ENCODE measurements at regions not wholly inside any gene's neighbourhood (a gene's known extent, or its start where the extent isn't known, plus 50 kb on each side); places are given as distances from the start of the nearest gene placed in this dataset.

DNA sequence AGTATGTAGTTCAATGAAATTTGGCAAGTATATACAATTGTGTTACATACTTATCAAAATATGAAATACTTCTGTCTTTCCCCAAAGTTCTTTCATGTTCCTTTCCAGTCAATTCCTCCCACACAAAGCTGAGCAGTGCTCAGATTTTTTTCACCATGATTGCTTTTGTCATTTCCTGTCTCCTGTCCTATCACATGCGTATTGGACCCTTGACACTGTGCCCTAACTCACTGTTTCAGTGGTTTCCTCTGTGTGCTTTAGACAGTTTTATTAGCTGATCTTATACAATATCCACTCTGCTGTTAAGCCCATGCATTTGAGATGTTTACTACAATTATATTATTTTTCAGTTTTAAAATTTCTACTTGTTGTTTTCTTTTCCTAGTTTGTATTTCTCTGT, 463.6 kb upstream of the MEF2C start:
- TF ChIP-seq, protein P1, sequence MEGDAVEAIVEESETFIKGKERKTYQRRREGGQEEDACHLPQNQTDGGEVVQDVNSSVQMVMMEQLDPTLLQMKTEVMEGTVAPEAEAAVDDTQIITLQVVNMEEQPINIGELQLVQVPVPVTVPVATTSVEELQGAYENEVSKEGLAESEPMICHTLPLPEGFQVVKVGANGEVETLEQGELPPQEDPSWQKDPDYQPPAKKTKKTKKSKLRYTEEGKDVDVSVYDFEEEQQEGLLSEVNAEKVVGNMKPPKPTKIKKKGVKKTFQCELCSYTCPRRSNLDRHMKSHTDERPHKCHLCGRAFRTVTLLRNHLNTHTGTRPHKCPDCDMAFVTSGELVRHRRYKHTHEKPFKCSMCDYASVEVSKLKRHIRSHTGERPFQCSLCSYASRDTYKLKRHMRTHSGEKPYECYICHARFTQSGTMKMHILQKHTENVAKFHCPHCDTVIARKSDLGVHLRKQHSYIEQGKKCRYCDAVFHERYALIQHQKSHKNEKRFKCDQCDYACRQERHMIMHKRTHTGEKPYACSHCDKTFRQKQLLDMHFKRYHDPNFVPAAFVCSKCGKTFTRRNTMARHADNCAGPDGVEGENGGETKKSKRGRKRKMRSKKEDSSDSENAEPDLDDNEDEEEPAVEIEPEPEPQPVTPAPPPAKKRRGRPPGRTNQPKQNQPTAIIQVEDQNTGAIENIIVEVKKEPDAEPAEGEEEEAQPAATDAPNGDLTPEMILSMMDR (IDR thresholded peaks at IDR 0.05; ENCODE audit: insufficient read depth, low read depth, low read length): no peak
- no peak for TF ChIP-seq EZH2 (IDR thresholded peaks at IDR 0.05; ENCODE audit: insufficient read depth, low read length)
